Testis (tissue), 2 donors: ENCODE measurements at regions not wholly inside any gene's neighbourhood (a gene's known extent, or its start where the extent isn't known, plus 50 kb on each side); places are given as distances from the start of the nearest gene placed in this dataset.

ENCODE experiments used
- POLR2A ChIP-seq: fragments of 450-650 bp; IDR thresholded peaks from one replicate; pipeline ENCODE4 v1.6.1; 2017; ENCODE audit warnings: antibody characterized with exemption, mild to moderate bottlenecking, moderate library complexity
- TF ChIP-seq, protein P1 (sequence below), 3 experiments: fragments of 450-650 bp in 2 of 3; fragments of 200-600 bp in 1 of 3; sonication (generic) in 1 of 3; IDR thresholded peaks; one replicate each; pipeline ENCODE4 v1.5.1; 2016 to 2019; ENCODE audit warnings: antibody characterized with exemption in 3 of 3, mild to moderate bottlenecking in 2 of 3, moderate library complexity in 1 of 3

DNA sequence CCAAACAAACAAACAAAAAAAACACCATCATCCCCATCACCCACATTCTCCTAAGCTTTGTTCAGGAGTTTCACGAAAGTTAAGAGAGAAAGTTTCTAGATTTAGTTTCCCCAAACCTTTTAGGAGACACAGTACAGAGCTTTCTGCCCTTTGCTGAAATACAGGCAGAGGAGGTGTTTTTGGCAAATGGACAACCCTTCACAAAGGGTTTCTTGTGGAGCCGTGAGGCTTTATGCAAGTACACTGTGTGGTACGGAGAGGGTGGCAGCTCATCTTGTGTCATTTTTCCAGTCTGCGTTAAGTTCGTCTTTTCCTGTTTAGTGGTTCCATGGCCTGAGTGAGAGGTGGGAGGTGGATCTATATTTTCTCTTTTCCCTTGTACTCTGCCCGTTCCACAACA lies 215.5 kb upstream of the PRKCQ start:
- TF ChIP-seq, protein P1, sequence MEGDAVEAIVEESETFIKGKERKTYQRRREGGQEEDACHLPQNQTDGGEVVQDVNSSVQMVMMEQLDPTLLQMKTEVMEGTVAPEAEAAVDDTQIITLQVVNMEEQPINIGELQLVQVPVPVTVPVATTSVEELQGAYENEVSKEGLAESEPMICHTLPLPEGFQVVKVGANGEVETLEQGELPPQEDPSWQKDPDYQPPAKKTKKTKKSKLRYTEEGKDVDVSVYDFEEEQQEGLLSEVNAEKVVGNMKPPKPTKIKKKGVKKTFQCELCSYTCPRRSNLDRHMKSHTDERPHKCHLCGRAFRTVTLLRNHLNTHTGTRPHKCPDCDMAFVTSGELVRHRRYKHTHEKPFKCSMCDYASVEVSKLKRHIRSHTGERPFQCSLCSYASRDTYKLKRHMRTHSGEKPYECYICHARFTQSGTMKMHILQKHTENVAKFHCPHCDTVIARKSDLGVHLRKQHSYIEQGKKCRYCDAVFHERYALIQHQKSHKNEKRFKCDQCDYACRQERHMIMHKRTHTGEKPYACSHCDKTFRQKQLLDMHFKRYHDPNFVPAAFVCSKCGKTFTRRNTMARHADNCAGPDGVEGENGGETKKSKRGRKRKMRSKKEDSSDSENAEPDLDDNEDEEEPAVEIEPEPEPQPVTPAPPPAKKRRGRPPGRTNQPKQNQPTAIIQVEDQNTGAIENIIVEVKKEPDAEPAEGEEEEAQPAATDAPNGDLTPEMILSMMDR (IDR thresholded peaks at IDR 0.05) = no peak
- TF ChIP-seq POLR2A = no peak
